LHCN-M2 (cell line): ENCODE measurements at regions not wholly inside any gene's neighbourhood (a gene's known extent, or its start where the extent isn't known, plus 50 kb on each side); places are given as distances from the start of the nearest gene placed in this dataset.
"Not testable (repeated sequence)": the region's sequence is repeated elsewhere in the genome, so short reads cannot be mapped to it uniquely, and the experiment has no call there.

ENCODE experiments used
- DNase-seq: peaks from one replicate; pipeline ENCODE4 v3.0.0-alpha.2; 2012; ENCODE audit warnings: low read depth

DNA sequence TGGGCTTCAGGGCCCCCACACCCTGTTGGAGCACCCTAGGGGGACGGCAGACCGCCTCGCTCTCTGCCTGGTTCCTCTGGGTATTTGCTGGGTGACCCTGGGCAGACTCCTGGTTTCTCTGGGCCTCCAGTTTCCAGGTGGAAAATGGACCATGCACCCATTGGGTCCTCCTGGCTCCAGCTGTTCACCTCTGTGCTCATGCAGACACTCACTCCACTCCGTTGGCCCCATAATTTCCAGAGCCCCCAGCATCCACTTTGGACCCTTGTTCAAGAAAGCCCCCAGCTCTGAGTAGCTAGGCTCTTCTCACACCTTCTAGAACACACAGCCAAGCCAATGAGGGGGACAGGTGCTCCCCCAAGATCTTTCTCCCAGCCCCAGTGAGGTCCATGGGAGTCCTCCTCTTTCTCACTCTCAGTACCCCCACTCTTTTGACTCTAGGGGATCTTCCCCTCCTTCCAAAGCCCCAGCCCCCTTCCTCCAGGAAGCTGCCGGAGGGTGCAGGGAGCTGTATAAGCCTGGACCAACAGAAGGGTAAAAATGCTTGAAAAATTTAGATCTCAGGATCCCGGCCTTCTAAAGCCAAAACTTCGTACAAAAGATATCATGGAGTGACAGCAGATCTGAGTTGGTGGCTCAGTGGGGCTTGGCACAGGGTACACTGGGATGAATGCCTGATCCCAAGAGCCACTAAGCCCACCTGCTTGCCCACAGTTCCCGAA lies 174.8 kb upstream of the RTL1 start:
- no peak for DNase-seq

DNA sequence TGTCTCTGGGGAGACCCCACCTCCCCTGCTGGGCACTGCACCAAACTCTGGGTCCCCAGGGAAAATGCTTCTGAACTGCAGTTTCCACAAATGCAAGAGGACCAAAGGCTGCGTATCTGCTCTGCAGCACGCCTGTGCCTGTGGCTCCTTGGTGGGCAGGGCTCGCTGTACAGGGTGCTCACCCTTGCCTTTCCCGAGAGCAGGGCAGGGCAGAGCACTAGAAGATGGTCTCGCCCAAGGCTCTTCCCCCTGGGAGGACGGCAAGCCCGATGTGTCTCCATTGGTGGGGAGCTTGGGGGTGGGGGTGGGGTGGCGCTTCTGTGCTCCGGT lies 175.3 kb upstream of the RTL1 start:
- DNase-seq, result no peak

DNA sequence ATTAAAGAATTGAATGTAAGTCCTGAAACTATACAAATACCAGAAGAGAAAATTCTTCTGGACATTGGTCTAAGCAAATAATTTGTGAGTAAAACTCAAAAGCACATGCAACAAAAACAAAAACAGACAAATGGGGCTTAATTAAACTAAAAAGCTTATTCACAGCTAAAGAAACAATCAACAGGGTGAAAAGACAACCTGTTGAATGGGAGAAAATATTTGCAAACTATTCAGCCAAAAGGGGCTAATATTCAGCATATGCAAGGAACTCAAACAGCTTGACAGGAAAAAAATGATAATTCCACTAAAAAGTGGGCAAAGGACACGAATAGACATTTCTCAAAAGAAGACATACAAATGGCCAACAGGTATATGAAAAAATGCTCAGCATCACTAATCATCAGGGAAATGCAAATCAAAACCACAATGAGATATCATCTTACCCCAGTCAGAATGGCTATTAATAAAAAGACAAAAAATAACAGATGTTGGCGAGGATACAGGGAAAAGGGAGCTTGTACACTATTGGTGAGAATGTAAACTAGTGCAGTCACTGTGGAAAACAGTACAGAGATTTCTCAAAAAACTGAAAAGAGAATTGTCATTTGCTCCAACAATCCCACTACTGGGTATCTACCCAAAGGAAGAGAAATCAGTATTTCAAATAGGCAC lies 177.5 kb upstream of the RTL1 start:
- no peak for DNase-seq

DNA sequence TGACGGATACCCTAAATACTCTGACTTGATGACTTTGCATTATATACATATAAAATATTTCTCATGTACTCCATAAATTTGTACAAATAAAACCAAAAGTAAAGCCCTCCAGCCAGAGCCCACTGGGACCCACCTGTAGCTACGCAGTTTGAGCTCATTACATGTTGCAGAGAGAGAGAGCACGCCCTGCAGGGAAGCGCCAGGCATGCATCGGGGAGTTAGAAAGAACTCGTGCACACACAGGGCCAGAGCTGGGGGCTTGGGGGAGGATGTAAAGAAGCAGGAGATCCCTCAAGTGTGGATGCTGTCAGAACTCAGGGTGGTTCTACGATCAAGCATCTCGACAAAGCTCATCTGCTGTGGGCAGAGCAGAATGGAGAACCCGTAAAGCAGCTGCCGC lies 178.5 kb upstream of the RTL1 start:
- DNase-seq, result no peak

DNA sequence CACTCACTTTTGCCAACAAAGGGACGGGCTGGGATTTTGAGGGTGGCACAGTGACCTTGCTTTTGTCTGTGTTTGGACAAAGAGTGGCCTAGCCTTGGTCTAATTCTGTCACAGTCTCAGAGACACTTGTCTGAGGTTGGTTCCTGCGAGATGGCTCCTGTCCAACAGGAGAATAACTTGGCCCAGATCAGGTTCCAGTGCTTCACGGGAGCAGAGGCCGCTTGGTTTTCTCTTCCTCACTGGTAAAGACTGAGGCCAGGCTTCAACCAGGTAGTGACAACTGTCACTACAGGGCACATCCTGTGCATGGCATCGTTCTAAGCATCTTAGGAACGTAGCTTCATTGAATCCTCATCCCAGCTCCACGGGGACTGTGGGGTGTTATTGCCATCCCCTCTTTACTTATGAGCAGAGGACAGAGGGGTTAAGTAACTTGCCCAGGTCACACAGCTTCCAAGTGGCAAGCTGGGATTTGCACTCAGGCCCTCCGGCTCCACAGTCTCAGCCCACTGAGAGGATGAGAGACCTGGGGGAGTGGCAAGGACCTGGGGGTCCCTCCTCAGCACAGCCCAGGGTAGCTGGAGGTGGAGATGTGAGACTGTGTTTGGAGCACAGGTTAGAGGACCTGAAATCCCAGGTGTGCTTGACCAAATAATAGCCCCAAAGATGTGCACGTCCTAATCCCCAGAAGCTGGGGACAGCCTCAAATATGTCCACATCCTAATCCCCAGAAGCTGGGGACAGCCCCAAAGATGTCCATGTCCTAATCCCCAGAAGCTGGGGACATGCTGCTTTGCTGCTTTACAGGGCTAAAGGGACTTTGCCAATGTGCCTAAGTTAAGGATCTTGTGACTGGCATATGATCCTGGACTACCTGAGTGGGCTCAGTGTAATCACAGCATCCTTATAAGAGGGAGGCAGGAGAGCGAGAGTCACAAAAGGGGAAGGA lies 179.2 kb upstream of the RTL1 start:
- no peak for DNase-seq

DNA sequence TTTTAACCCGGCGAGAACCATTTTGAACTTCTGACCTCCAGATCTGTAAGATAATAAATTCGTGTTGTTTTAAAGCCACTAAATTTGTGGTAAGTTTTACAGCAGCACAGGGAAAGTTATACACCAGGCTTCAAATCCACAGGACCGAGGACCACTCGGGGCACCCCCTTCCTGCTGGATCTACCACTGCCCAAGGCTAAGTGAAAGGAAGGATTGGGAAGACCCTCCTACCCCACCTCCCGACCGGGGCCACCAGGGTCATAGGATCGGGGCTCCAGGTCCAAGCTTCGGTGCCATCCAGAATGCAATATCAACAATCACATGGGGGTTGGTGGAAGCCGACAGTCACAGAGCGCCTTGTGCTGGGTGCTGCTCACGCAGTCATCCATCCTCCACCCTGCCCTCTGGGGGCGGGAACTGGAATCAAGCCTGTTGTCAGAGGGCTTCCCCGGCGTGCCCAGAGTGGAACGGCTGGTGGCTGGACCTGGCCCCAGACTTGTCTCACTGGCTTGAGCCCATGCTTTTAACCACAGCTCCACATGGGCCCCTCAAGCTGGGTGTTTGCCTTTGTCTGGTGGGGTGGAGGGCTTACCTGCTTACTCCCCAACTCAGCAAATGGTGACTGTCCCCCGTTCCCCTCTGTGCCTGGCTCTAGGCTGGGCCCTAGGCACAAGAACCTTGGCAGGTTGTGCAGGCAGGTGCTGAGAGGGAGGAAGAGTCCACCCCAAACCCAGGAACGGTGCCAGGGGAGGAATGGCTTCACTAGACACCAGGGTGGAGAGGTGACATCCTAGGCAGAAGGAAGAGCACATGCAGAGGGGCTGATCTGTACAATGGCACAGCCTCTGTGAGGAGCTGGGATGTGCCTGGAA lies 180.3 kb upstream of the RTL1 start:
- no peak for DNase-seq

DNA sequence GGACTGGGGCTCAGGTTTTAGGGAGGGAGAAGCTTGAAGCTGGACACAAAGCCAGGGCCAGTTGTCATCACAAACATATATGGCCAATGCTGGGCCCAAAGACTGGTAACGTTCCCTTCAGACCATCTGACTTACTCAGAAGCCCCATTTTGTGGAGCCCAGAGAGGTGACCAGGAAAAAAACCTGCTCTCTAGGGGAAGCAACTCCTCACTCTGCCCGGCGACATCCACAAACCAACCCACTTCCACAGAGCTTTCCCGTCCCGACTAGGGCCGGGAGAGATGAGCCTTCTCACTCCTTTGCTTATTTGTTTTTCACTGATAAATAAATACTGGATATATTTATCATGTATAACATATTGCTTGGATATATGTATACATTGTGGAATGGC lies 180.9 kb upstream of the RTL1 start:
- DNase-seq, result no peak

DNA sequence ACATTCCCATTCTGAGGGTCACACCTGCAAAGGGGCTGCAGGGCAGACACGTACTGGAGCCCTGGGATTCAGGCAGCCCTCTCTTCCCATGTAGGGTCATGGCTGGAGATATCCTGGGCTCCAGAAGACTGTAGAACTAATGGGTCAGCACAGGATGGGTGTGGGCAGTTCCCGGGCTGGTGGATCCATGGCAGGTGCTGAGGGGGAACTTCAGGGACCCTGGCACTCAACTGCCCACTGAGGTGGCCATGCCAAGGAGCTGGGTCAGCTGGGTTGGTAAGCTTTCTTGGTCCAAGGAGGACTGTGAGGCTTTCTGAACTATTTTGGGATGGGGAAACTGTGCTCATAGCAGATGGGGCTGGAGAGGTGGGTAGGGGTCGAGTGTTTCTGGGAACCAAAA lies 183.4 kb upstream of the RTL1 start:
- DNase-seq, result no peak

DNA sequence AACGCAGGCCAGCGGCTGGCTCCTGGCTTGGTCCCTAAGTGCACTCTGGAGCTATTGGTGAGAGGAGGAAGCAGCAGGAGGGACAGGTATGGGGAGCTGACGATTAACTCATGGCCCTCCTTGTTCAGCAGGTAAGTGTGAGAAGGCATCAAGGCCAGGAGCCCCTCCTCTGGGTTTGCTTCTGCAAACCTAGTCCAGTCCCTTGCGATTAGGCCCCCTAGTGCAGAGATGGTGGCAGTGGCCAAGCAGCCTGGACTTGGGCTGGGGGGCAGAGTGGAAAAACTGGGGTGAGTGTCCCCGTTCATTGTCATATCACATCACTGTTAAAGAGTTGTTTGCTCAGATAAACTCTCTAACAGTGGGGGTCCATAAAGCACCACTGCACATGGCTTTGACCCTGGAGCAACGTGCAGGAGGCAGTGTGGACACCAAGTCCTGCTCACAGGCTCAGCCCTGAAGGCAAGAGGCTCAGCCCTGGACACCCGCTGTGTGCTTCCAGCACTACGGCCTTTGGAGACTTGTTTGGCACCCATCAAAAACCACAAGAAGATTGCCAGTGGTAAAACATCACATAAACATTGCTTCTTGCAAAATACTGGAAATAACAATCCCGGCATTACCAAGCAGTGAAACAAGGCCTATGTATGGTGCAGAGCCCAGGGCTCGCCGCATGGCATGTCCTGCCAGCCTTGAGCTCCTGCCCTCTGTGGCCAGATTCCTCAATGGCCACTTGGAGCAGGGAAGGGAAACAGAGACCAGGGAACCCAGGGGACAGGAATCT lies 184.3 kb upstream of the RTL1 start:
- DNase-seq, result no peak

DNA sequence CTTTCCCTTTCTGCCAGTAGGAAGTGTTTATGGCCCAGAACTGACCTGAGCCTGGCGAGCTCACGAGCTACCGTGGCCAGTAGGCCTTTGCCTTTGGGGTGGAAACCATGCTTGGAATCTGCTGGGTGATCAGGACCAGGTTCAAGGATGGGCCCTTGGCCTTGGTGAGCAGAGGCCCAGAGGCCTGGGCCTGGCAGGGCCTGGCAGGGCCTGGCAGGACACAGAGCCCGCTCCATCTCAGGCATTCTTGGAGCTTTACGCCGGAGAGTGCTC lies 184.8 kb upstream of the RTL1 start:
- DNase-seq, result no peak

- no peak for DNase-seq
These were observed 185.2 kb upstream of the RTL1 start for GRCh38 chr14:101088714-101089113.

DNA sequence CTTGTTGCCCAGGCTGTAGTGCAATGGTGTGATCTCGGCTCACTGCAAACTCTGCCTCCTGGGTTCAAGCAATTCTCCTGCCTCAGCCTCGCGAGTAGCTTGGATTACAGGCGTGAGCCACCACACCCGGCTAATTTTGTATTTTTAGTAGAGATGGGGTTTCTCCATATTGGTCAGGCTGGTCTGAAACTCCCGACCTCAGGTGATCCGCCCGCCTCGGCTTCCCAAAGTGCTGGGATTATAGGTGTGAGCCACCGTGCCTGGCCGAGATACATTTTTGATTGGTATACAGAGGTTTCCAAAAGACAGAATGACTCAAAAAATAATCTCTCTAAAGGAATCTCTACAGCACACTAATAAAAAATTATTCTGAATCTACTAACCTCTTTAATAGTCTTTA lies 187.0 kb upstream of the RTL1 start:
- DNase-seq, result not testable (repeated sequence)

- DNase-seq, result no peak
These were observed 187.5 kb upstream of the RTL1 start for GRCh38 chr14:101090976-101091375.

- not testable (repeated sequence) for DNase-seq
These were observed 191.4 kb upstream of the RTL1 start for GRCh38 chr14:101094916-101095315.

DNA sequence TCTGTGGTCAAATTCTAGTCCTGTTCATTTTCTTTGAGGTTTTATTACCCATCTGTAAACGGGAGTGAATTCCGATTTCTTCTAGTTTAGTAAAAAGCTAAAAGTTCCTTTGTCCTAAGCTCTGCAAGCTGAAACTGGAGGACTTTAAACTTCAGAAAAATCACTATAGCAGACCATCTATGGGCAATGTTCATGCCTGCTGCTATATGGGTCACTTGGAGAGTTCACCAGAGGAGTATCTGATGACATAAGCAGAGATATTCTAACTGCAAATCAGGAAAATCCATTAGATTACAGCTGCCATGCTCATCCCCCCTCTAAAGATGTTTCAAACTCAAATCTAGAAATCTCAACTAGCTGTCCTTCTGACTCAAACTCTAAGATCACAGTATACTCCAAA lies 193.0 kb upstream of the RTL1 start:
- DNase-seq, result no peak

GRCh38 chr14:101097109-101097793 lies 193.7 kb upstream of the RTL1 start:
- no peak for DNase-seq

DNA sequence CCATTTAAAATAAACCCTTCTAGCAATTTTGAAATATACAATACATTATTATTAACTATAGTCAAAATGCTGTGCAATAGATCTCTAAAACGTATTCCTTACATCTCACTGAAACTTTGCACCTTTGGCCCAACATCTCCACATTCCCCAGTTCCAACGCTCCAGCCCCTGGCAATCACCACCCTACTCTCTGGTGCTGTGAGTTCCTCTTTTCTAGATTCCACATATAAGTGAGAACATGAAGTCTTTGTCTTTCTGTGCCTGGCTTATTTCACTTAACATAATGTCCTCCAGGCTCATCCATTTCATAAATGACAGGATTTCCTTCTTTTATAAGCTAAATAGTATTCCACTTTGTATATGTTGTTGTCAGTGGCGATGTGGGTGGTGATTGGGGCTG lies 194.7 kb upstream of the RTL1 start:
- no peak for DNase-seq

DNA sequence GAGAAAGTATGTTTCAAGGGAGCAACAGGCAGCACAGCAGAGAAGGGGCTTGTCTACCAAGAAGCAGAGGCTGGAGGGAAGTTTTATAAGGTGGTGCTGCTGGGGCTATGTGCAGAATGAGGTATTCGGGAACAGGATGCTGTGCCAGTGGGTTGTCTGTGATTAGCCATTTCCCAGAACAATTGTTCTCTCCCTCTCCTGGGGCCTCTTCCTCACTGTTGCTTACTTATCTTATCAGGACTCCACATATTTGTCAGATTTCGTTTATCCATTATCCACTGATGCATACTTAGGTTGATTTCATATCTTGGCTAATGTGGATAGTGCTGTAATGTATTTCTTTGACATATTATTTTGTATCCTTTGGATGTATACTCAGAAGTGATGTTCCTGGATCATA lies 195.1 kb upstream of the RTL1 start:
- no peak for DNase-seq

- DNase-seq, result no peak
These were observed 198.0 kb upstream of the RTL1 start for GRCh38 chr14:101101456-101102056.

DNA sequence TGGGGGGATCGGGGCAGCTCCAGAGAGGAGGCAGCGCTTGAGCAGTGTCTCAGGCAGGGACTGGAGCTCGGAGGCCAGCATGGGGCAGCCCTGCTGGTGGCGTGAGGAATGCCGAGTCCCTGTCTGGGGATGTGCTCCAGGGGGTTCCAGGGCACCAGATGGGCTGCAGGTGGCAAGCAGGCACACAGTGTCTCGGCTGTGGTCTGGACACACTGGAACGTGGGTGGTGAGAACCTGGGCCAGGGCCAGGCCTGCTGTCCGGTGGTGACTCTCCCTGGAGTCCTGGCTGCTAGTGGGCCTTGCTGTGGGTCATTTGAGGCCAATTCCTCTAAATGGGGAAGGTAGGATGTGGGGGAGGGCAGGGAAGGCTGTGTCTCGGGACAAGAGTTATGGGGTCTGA lies 199.4 kb upstream of the RTL1 start:
- no peak for DNase-seq
